ENCODE measurements at regions not wholly inside any gene's neighbourhood (a gene's known extent, or its start where the extent isn't known, plus 50 kb on each side); places are given as distances from the start of the nearest gene placed in this dataset.

DNA sequence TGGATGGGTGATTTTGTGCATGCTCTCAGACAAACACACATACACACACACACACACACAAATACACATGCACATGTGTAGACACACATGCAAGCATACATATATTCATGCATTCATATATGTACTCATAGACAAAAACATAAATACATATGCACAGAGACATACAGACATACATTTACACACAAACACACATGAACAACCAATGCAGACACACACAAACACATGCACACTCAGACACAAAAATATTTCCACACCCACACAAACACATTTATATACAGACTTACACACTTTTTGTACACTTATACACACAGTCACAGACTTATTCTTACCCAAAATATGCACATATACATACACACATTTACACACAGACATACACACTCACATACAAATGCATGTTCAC, 94.9 kb upstream of the NKX2-2 start:
- DNase-seq (ENCODE audit: low read depth, low spot score): no peak
- Histone ChIP-seq H3K9ac (replicated peaks; ENCODE audit: extremely low read depth, insufficient read depth, low read length) (no peak overlapping the region), H3K4me1 (ENCODE audit: control insufficient read depth, extremely low read depth, insufficient read depth, low read length) (no peaks in the 10 kb centered on the region), H4K20me1 (replicated peaks; ENCODE audit: control insufficient read depth, extremely low read depth, insufficient read depth, low read length) (no peaks in the 10 kb centered on the region), H3K79me2 (ENCODE audit: control insufficient read depth, insufficient read depth, low read length) (no peaks in the 10 kb centered on the region), H3K4me2 (ENCODE audit: insufficient read depth, low read length) (no peak overlapping the region), H3K27ac (ENCODE audit: insufficient read depth, low read depth, low read length) (no peak overlapping the region), H3K4me3 (replicated peaks in 1 of 3; ENCODE audit: insufficient read depth in 1 of 3, low read depth in 1 of 3, low read length in 3 of 3) (no peak overlapping the region), H3K9me3 (replicated peaks; ENCODE audit: control insufficient read depth, insufficient read depth, low read length) (no peaks in the 10 kb centered on the region), H3K9me1 (replicated peaks; ENCODE audit: control insufficient read depth, extremely low read depth, insufficient read depth, low read length) (no peaks in the 10 kb centered on the region), H2AFZ (ENCODE audit: low read depth, low read length) (no peak overlapping the region), H3K27me3 (ENCODE audit: control insufficient read depth in 2 of 2, insufficient read depth in 2 of 2, low read length in 2 of 2) (no peaks in the 10 kb centered on the region), H3K36me3 (ENCODE audit: control insufficient read depth in 2 of 2, extremely low read depth in 1 of 2, insufficient read depth in 2 of 2, low read length in 2 of 2) (no peaks in the 10 kb centered on the region)
- TF ChIP-seq MYC (IDR thresholded peaks at IDR 0.05; ENCODE audit: low read depth, low read length) (no peak), JUN (IDR thresholded peaks at IDR 0.05; ENCODE audit: borderline replicate concordance, insufficient read depth, insufficient read length, low read depth) (no peak), POLR2A (IDR thresholded peaks at IDR 0.05; ENCODE audit: low read depth, low read length) (no peak), FOS (IDR thresholded peaks at IDR 0.05; ENCODE audit: borderline replicate concordance, insufficient read depth, low read length) (no peak)
- intact Hi-C loops (cut with micrococcal nuclease) (no loop called here), dilution Hi-C loops (cut with MboI; ENCODE audit: extremely low pct_ligation_motif_present, low sequenced_read_pairs) (no loop called here)
- POLR2A ChIA-PET: no interaction called here
- CTCF ChIA-PET: no interaction called here
- no peak for FAIRE-seq
- BruUV-seq (replicated peaks): no TSS peak

DNA sequence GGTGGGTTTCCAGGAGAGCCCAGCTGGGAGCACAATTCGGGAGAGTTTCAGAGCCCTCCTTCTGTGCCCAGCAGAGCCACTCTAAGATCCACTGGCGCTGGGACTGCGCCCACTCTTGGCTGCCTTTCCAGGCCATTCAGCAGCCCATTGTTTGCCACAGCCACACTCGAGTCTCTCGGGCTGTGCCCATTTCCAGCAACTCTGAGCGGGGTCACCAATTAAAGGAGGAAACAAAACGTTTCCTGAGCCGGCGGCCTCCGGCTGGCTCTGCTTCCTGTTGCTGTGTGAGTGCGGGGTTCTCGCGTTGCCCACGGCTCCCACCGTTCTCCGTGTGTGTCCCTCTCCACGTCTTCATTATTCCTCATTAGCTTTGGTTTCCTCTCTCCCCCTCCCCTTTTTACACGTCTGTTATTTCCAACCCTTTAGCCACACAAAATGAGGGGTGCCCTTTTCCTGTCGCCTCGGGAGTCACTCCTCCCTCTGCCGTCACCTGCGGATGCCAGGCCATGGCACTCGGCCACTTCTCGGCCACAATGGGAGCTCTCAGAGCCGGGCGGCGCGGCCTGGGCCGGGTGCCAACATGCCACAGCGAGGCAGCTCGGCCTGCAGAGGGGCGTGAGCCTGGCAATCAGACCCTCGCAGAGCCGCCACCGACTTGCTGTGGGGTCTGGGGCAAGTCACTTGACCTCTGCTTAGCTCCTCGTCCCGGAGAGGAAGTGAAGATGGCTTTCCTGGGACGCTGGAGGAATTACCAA, 94.3 kb upstream of the NKX2-2 start:
- dilution Hi-C loops (cut with MboI; ENCODE audit: extremely low pct_ligation_motif_present, low sequenced_read_pairs): no loop called here
- H3K79me2 ChIP-seq (ENCODE audit: control insufficient read depth, insufficient read depth, low read length): no peaks in the 10 kb centered on the region
- no TSS peak for BruUV-seq (replicated peaks)
- H3K36me3 ChIP-seq (ENCODE audit: control insufficient read depth in 2 of 2, extremely low read depth in 1 of 2, insufficient read depth in 2 of 2, low read length in 2 of 2): no peaks in the 10 kb centered on the region
- H3K9me1 ChIP-seq (replicated peaks; ENCODE audit: control insufficient read depth, extremely low read depth, insufficient read depth, low read length): no peaks in the 10 kb centered on the region
- ChIA-PET POLR2A (no interaction called here), CTCF (no interaction called here)
- no peak overlapping the region for H3K9ac ChIP-seq (replicated peaks; ENCODE audit: extremely low read depth, insufficient read depth, low read length)
- no peak overlapping the region for H3K4me3 ChIP-seq (replicated peaks in 1 of 3; ENCODE audit: insufficient read depth in 1 of 3, low read depth in 1 of 3, low read length in 3 of 3)
- TF ChIP-seq MYC (IDR thresholded peaks at IDR 0.05; ENCODE audit: low read depth, low read length) (no peak), POLR2A (IDR thresholded peaks at IDR 0.05; ENCODE audit: low read depth, low read length) (no peak), JUN (IDR thresholded peaks at IDR 0.05; ENCODE audit: borderline replicate concordance, insufficient read depth, insufficient read length, low read depth) (no peak), EZH2 (IDR thresholded peaks at IDR 0.05; ENCODE audit: borderline replicate concordance, low read depth, low read length, severe bottlenecking) (no peak), POLR2AphosphoS5 (IDR thresholded peaks at IDR 0.05; ENCODE audit: insufficient read depth, low read depth, low read length) (no peak), GATA2 (IDR thresholded peaks at IDR 0.05; ENCODE audit: insufficient read depth, insufficient read length, low read depth, low read length) (no peak)
- TF ChIP-seq, protein P1, sequence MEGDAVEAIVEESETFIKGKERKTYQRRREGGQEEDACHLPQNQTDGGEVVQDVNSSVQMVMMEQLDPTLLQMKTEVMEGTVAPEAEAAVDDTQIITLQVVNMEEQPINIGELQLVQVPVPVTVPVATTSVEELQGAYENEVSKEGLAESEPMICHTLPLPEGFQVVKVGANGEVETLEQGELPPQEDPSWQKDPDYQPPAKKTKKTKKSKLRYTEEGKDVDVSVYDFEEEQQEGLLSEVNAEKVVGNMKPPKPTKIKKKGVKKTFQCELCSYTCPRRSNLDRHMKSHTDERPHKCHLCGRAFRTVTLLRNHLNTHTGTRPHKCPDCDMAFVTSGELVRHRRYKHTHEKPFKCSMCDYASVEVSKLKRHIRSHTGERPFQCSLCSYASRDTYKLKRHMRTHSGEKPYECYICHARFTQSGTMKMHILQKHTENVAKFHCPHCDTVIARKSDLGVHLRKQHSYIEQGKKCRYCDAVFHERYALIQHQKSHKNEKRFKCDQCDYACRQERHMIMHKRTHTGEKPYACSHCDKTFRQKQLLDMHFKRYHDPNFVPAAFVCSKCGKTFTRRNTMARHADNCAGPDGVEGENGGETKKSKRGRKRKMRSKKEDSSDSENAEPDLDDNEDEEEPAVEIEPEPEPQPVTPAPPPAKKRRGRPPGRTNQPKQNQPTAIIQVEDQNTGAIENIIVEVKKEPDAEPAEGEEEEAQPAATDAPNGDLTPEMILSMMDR (IDR thresholded peaks at IDR 0.05; ENCODE audit: extremely low read depth in 1 of 2, insufficient read depth in 1 of 2, low read depth in 1 of 2, low read length in 2 of 2): no peak
- TF ChIP-seq, protein P2, sequence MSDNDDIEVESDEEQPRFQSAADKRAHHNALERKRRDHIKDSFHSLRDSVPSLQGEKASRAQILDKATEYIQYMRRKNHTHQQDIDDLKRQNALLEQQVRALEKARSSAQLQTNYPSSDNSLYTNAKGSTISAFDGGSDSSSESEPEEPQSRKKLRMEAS (IDR thresholded peaks at IDR 0.05; ENCODE audit: insufficient read depth, insufficient read length): no peak
- no peaks in the 10 kb centered on the region for H3K27me3 ChIP-seq (ENCODE audit: control insufficient read depth in 2 of 2, insufficient read depth in 2 of 2, low read length in 2 of 2)
- no peak overlapping the region for H3K4me2 ChIP-seq (ENCODE audit: insufficient read depth, low read length)
- no peak overlapping the region for H2AFZ ChIP-seq (ENCODE audit: low read depth, low read length)
- no peaks in the 10 kb centered on the region for H3K4me1 ChIP-seq (ENCODE audit: control insufficient read depth, extremely low read depth, insufficient read depth, low read length)
- DNase-seq (ENCODE audit: low read depth, low spot score) (no peak), FAIRE-seq (no peak)
- H3K27ac ChIP-seq (ENCODE audit: insufficient read depth, low read depth, low read length): no peak overlapping the region
- no peaks in the 10 kb centered on the region for H3K9me3 ChIP-seq (replicated peaks; ENCODE audit: control insufficient read depth, insufficient read depth, low read length)
- H4K20me1 ChIP-seq (replicated peaks; ENCODE audit: control insufficient read depth, extremely low read depth, insufficient read depth, low read length): no peaks in the 10 kb centered on the region
- intact Hi-C loops (cut with micrococcal nuclease): no loop called here
